Astrocyte (in vitro differentiated cells and primary cell): ENCODE measurements at regions not wholly inside any gene's neighbourhood (a gene's known extent, or its start where the extent isn't known, plus 50 kb on each side); places are given as distances from the start of the nearest gene placed in this dataset.
"Not testable (repeated sequence)": the region's sequence is repeated elsewhere in the genome, so short reads cannot be mapped to it uniquely, and the experiment has no call there.

Experiments used
- DNase-seq: peaks from one replicate; pipeline ENCODE4 v3.0.0-alpha.2; 2010; ENCODE audit warnings: low read depth
- FAIRE-seq: peaks from 2 replicates; lab custom pipeline; 2011; peaks lifted over from hg19 to GRCh38; lab: Jason Lieb, UNC
- H2AFZ ChIP-seq: 2 replicates; pipeline ENCODE4 v1.6.0; 2012; ENCODE audit warnings: low read depth, low read length, inconsistent platforms
- H3K27ac ChIP-seq: 2 replicates; pipeline ENCODE4 v1.5.1; 2011; ENCODE audit warnings: low read depth, low read length, inconsistent platforms
- H3K27me3 ChIP-seq: 2 replicates; pipeline ENCODE4 v1.6.0; 2011; ENCODE audit warnings: low read length, inconsistent platforms; ENCODE audit not compliant: insufficient read depth
- H3K36me3 ChIP-seq: 2 replicates; pipeline ENCODE4 v1.5.1; 2011; ENCODE audit warnings: low read length, inconsistent platforms; ENCODE audit not compliant: insufficient read depth
- H3K4me1 ChIP-seq: 2 replicates; pipeline ENCODE4 v1.5.1; 2011; ENCODE audit warnings: low read length, inconsistent platforms; ENCODE audit not compliant: insufficient read depth
- H3K4me2 ChIP-seq: 2 replicates; pipeline ENCODE4 v1.6.0; 2012; ENCODE audit warnings: low read length, inconsistent platforms
- H3K4me3 ChIP-seq: 2 replicates; pipeline ENCODE4 v1.5.1; 2011; ENCODE audit warnings: low read depth, mild to moderate bottlenecking, low read length, inconsistent platforms; ENCODE audit not compliant: insufficient read depth
- H3K79me2 ChIP-seq: 2 replicates; pipeline ENCODE4 v1.6.0; 2012; ENCODE audit warnings: mild to moderate bottlenecking, low read length, inconsistent platforms; ENCODE audit not compliant: insufficient read depth
- H3K9ac ChIP-seq: 2 replicates; pipeline ENCODE4 v1.6.0; 2012; ENCODE audit warnings: mild to moderate bottlenecking, low read length, inconsistent platforms
- H3K9me3 ChIP-seq: 2 replicates; pipeline ENCODE4 v1.5.1; 2012; ENCODE audit warnings: low read depth, mild to moderate bottlenecking, low read length, inconsistent platforms; ENCODE audit not compliant: insufficient read depth
- H4K20me1 ChIP-seq: 2 replicates; pipeline ENCODE4 v1.6.0; 2012; ENCODE audit warnings: low read length, inconsistent platforms; ENCODE audit not compliant: insufficient read depth
- H3K27ac Mint-ChIP-seq: one replicate; pipeline ENCODE4 v1.8.0; 2021; ENCODE audit warnings: mild to moderate bottlenecking, mixed read lengths; ENCODE audit not compliant: unreplicated experiment
- H3K27me3 Mint-ChIP-seq: one replicate; pipeline ENCODE4 v1.8.0; 2021; ENCODE audit warnings: low read depth, mixed read lengths; ENCODE audit not compliant: unreplicated experiment
- H3K36me3 Mint-ChIP-seq: one replicate; pipeline ENCODE4 v1.8.0; 2021; ENCODE audit warnings: low read depth, mixed read lengths; ENCODE audit not compliant: unreplicated experiment
- H3K4me1 Mint-ChIP-seq: one replicate; pipeline ENCODE4 v1.8.0; 2021; ENCODE audit warnings: low read depth, mixed read lengths; ENCODE audit not compliant: unreplicated experiment
- H3K4me3 Mint-ChIP-seq: one replicate; pipeline ENCODE4 v1.8.0; 2021; ENCODE audit warnings: mild to moderate bottlenecking, moderate library complexity, mixed read lengths; ENCODE audit not compliant: unreplicated experiment
- H3K9me3 Mint-ChIP-seq: one replicate; pipeline ENCODE4 v1.8.0; 2021; ENCODE audit warnings: mild to moderate bottlenecking, mixed read lengths; ENCODE audit not compliant: unreplicated experiment

DNA sequence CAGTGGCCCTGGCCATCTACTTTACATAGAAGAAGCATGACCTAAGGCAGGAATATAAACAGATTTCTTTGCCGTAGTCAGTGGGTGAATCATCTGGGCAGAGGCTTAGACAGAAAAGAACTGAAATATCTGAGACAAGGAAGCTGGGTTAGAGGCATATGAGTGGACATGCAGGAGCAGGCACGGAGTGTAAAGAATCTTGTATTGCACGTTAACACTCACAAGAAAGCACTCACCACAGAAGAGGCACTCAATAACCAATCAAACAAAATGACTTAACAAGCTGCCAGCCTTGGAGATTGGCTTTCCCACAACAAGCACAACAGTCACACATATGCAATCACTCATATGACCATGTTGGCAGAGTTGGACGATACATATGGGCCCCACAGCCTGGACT, 364.9 kb downstream of the FOXD4L5 start:
- H3K4me1 ChIP-seq, H3K4me1 Mint-ChIP-seq, H2AFZ ChIP-seq, FAIRE-seq, H3K27ac ChIP-seq, H3K27me3 ChIP-seq, H4K20me1 ChIP-seq, H3K27ac Mint-ChIP-seq, H3K36me3 Mint-ChIP-seq, H3K36me3 ChIP-seq, H3K4me2 ChIP-seq, H3K27me3 Mint-ChIP-seq, H3K4me3 ChIP-seq, DNase-seq, H3K9me3 ChIP-seq, H3K4me3 Mint-ChIP-seq, H3K9me3 Mint-ChIP-seq, H3K79me2 ChIP-seq, H3K9ac ChIP-seq: not testable (repeated sequence)

GRCh38 chr9:64888643-64889042, 396.4 kb downstream of the FOXD4L5 start:
- not testable (repeated sequence) for H4K20me1 ChIP-seq, H3K9me3 ChIP-seq, H3K27ac Mint-ChIP-seq, H3K27me3 Mint-ChIP-seq, H3K27me3 ChIP-seq, H3K9me3 Mint-ChIP-seq, FAIRE-seq, H3K4me3 ChIP-seq, H3K4me3 Mint-ChIP-seq, H3K4me2 ChIP-seq, H3K4me1 ChIP-seq, H3K79me2 ChIP-seq, H2AFZ ChIP-seq, DNase-seq, H3K9ac ChIP-seq, H3K27ac ChIP-seq, H3K36me3 ChIP-seq, H3K4me1 Mint-ChIP-seq, H3K36me3 Mint-ChIP-seq

- not testable (repeated sequence) for H2AFZ ChIP-seq, H3K27ac ChIP-seq, H3K9me3 Mint-ChIP-seq, H3K36me3 Mint-ChIP-seq, H3K4me3 Mint-ChIP-seq, H3K4me2 ChIP-seq, H3K9ac ChIP-seq, H3K79me2 ChIP-seq, H3K9me3 ChIP-seq, H3K4me1 Mint-ChIP-seq, H3K4me1 ChIP-seq, H3K36me3 ChIP-seq, FAIRE-seq, H3K27me3 Mint-ChIP-seq, H3K27ac Mint-ChIP-seq, H3K4me3 ChIP-seq, H4K20me1 ChIP-seq, H3K27me3 ChIP-seq
- peak; percentile 1 for DNase-seq
These were observed 414.4 kb downstream of the FOXD4L5 start for GRCh38 chr9:64870594-64870993.
